ENCODE measurements at regions not wholly inside any gene's neighbourhood (a gene's known extent, or its start where the extent isn't known, plus 50 kb on each side); places are given as distances from the start of the nearest gene placed in this dataset.

DNA sequence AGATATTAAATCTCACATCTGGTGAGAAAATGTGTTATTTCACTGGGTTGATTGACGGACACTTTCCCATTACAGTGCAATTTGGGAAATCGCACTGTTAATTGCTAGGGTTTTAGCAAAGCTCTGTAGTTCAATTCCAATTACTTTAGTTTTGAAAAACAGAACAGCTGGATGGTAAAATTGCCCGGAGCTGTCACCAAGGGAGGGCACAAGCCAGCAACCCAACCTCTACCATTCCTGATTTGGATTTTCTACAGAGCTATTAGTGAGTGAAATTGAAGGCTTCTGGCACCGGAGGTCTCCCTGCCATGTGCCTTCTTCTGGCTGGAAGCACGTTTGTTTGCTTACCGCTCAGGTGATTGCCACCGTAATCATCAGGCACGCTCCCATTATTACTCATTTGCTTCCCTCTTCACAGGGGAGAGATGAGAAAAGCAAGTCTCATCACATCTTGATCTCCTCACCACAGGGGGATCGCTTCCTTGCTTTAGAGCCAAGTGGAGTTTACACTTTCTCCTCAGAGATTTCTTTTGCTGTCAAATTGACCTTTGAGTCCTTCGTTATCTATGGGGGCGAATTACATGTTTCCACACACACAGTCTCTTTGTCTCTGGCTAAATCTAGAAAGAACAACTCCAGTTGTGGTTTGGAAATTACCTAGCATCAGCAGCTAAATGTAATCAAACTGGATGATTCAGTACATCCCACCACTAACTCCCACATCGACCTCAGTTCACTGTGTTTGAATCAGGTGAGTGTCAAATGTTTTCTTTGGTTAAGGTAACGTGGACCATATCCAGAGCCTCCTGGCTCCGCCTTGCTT, 421.7 kb upstream of the GOLIM4 start:
- DNase-seq (ENCODE audit: low spot score) = no peak

DNA sequence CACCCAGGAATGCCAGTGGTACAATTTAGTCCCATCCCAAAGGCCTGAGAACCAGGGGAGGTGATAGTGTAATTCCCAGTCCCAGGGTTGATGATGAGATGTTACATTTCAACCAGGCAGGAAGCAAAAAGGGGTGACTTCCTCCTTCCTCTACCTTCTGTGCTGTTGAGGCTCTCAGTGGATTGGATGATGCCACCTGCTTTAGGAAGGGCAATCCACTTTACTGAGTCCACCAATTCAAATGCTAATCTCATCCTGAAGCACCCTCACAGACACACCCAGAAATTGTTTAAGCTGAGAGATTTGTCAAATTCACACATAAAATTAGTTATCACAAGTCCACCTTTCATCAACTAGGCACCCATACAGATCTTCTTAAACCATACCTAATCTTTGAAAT, 418.5 kb upstream of the GOLIM4 start:
- no peak for DNase-seq (ENCODE audit: low spot score)

DNA sequence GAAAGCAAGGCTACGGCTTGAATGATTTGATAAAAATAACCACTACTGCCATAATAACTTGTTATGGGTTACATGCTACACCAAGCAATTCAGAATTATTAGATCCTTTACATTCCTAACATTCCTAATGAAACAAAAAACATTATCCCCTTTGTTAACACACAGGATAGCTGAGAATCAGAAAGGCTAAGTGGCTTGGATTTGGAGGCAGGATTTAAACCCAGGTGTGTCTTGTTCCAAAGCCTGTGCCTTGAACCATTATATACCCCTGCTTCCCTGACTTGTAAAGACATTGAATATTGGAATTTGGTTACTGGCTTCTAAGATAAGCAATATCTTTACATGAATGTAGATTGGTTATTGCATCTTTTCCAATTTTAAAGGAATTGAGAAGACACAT, 417.1 kb upstream of the GOLIM4 start:
- no peak for DNase-seq (ENCODE audit: low spot score)

DNA sequence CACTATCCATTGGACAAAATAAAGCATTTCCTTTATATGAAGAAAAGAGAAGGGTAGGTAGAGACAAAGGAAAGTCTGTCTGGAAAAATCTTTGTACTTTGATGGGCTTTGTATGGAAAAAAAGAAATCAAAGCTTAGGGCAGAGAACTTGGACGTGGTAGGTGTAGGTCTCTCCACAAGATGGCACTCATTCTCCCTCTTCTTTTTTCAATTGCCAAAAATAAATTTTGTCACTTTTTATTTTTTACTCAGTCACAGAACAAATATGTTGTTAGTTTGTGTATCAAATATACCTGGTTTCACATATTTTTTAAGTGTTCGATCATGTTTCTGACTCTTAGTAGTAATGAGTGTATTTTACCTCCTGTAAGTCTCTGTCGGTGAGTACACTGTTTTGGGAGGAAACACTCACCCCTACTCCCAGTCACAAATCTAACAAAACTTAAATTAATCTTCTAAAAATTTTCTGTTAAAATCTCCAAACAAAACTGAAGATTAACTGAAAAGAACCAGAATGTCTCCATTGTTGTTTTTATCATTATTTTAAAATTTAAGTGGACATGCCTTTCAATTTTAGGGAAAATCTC, 415.8 kb upstream of the GOLIM4 start:
- DNase-seq (ENCODE audit: low spot score) = no peak

DNA sequence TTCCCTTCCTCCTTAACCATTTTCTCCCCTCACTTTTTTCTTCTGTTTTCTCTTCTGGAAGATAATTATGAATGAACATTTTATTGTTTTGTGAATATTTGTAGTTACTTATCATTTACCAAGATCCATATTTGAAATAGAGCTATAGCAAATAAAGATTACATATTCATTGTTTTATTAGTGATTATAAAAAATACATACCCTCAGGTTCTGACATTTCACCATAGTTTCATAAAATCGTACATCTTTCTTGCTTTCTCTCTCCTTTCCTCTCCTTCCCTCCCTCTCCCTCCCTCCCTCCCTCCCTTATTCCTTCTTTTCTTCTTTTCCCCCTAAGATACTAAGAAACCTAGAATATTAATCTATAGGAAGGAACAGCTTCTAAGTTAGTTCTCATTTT, 410.9 kb upstream of the GOLIM4 start:
- no peak for DNase-seq (ENCODE audit: low spot score)

DNA sequence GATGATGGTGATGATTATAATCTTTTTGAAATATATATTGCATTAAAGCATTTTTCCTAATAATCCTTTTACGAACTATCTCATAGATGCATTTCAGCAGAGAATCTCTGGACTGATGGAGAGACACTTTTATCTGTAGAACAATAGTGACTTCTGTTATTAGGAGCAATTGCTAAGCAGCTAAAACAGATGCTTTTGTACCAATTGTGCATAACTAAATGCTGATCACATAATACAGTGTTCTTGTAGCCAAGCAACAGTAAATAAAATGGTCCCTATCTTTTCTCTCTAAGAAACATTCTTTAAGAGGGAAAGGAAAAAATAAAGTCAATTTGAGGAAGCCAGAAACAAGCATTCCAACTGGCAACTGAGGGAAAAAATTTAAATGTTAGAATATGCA, 405.8 kb upstream of the GOLIM4 start:
- DNase-seq (ENCODE audit: low spot score) = no peak

DNA sequence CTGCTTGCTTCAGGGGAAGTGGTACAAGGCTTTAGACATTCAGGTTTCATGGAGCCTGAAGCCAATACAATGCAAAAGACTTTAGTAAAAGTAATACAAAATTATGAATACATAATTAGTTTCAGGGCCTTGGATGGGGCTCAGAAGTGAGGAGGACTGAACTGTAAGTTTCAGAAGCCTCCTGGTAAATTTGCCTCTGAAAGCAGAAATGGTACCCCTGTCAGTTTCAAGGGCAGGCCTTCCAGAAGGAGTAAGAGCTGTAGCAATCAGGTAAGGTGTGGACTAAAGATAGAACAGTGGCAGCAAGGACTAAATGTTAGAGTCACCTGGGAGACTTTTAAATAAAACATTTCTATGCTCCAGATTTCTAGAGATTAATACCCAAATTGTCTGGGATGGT, 402.5 kb upstream of the GOLIM4 start:
- no peak for DNase-seq (ENCODE audit: low spot score)

DNA sequence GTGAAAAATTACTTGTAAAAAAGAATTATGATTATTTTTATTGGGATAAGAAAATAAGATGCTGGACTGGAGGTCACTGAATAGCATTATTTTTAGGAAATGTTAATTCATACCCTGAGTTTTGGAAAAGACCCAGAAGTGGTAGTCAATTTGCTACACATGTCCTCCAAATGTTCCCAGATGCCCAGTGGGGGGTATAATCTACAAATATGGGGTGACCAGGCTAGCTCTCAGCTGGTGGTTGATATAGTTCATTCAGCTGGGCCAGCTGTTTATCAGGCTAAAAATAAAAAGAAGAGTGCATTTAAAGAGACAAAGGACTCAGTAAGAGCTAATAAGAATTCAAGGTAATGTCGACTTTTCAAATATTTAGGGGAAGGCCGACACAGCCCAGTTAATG, 402.0 kb upstream of the GOLIM4 start:
- no peak for DNase-seq (ENCODE audit: low spot score)

DNA sequence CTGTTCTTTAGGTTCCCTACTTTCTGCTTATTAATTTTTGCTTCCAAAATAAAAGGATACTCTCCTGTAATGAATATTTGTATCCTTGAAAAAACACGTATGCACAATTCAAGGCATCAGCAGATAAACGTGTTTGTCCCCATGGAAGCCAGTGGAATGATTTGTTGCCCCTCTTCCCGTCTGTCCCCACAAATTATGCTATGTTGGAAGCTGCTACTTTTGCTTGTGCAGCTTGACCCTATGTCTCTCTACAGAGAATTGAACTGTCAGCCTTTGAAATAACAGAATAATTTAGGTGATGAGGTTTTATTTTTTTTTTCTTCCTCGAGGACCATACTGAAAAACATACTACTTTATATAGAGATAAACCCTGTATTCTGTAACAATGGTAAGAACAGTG, 401.5 kb upstream of the GOLIM4 start:
- no peak for DNase-seq (ENCODE audit: low spot score)

DNA sequence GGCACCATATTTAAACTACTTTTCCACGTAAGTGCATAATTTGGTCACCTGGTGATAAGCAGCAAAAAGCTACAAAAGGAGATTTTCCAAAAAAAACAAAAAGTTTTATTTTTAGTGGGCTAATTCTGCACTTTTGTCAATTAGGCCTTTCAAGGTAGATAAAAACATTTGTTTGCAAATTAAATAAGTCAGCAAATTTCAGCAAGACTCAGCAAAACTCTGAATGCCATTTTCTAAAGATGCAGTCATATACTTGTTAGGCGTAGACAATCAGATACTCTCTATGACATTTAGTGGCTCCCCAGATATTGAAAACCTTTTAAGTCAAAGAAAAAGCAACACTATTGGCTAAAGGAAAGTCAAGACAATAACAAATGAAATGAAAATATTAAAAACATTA, 400.2 kb upstream of the GOLIM4 start:
- DNase-seq (ENCODE audit: low spot score) = no peak

DNA sequence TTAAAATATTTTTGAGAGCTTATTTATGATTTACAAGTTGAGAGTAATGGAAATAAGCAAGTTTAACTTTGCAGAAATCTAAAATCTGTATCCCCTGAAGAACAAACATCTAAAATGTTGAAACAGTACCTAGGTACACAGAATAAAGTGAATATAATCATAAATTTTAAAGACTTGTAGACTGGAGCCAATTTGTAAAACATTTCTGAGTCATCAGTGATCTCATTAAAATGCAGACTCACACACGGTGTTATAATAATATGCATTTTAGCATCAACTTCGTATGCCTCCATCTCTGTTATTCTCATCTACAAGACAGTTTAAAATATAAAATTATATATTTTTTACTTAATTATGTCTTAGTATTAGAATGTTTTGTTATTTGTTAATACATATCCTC, 399.5 kb upstream of the GOLIM4 start:
- DNase-seq (ENCODE audit: low spot score) = no peak

DNA sequence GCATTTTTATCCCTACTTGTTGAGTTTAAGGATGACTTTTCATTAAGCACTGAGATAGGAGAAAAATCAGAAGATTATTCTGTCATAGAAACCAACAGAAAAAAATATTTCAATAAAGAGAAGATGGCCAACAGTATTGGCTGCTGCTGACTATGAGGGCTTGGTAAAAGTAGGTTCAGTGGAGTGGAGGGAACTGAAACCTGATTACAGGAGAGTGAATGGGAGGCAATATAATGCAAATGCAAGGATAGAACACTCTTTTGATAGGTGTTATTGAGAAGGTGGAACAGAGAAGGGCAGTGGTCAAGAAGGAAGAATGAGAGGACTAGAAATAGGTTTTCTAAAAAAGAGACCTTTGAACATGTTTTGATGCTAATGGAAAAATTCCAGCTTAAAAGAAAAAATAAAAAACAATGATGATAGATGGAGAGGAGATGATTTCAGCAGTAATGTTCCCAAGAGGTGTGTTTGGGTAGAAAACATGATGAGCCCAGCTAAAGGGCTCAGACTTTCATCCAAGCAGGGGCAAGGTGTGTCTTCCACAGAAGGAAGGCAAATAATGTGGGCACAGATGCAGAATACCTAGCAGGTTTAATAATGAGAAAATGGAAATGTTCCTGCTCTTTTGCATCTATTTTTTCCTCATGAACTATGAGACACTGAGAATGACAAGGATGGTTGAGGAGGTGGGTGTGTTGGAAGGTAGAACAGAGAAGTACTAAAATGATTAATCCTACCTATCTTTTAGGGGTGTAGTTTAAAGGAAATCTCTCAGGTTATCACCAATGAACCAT, 397.9 kb upstream of the GOLIM4 start:
- DNase-seq (ENCODE audit: low spot score) = no peak

DNA sequence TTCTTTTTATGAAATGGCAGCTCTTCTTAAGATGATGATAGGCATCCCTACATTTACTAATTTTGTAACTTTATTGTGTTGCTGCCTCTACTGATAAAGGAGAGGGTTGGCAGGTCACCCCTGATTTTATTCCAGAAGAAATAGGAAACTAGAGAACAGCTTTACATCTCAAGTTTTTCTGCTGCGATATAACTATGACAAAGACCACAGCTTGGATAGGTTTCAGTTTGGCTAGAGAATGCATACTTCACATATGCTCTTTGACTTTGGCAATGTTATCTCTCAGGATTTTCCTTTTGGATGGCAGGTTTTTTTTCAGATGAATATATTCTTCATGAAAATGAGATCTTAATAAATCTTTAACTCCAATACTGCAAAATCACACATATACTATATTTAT, 395.3 kb upstream of the GOLIM4 start:
- DNase-seq (ENCODE audit: low spot score) = no peak

DNA sequence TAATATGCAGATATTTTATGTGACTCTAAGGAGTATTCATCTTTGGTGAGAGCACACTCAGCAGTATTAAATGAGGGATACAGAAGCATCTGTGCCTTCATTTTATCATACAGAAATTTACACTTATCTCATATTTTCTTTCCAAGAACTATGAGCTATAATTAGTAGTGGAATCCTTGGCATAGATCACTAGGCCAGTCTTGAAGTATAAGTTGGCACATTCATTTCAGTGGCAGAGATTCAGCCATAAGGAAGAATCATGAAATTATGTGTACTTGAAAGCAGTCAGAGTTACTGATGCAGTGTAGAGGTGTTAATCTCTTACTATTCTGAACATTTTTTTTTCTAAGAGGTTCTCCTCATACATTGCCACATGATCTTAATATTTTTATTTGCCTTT, 393.6 kb upstream of the GOLIM4 start:
- DNase-seq (ENCODE audit: low spot score) = no peak

DNA sequence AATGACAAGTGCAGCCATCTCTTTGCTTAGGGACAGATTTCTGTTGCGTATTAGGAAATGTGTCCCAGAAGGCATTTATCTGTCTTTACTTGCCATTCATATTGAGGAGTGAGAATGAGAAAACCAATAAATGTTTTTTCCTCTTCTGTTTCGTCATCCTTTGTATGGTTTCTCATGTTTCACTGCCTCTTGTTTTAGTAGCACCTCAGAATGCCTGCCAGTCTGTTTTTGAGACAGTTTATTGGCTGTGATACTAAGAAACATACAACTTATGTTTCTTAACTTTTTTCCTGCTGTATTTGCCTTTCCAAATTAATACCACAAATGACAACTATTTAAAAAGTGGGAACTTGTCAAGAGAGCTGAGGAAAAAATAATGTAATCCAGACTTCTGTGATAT, 390.2 kb upstream of the GOLIM4 start:
- DNase-seq (ENCODE audit: low spot score) = no peak

DNA sequence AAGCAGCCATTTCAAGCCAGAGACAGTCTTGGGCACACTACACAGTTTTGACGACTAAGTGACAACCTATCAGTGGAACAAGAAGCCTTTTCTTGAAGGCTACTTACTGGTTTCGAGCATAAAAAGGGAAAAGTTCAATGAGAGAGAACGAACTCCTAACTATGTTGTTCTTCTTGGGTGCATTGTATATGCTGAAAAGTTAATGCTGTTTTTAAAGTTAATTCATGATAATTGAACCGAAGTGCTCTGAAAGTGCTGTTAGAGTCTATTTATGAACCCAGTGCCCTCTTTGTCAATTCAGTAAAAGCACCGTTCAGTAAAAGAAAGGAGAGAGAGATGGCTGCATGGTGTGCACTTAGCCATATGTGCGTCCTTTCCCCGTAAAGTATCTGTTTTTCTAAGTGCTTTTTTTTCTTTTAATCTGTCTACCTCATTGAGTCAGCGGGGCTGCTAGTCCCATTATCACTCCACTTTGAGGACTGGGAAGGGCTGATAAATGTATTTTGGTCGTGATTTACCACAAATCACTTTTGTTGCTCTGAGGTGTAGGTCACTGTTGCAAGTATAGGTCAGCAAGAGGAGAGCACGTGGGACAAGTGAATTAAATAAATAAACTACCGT, 380.7 kb upstream of the GOLIM4 start:
- no peak for DNase-seq (ENCODE audit: low spot score)

DNA sequence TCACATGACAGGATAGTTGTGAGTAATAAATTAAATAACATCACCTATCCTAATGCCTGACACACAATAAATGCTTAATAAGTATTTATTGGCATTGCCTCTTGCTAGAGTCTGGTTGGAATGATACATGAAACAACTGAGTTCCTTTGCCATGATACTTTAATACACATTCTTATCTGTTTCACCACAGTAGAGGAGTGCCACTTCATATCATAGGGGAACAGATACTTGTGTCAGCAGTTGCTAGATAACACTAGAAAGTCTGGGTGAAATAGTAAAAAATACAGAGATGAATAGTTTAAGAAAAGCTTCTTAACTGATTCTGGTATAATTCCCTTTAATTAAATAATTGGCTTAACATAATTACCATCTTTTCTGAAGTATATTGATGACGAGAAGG, 380.0 kb upstream of the GOLIM4 start:
- DNase-seq (ENCODE audit: low spot score) = no peak

DNA sequence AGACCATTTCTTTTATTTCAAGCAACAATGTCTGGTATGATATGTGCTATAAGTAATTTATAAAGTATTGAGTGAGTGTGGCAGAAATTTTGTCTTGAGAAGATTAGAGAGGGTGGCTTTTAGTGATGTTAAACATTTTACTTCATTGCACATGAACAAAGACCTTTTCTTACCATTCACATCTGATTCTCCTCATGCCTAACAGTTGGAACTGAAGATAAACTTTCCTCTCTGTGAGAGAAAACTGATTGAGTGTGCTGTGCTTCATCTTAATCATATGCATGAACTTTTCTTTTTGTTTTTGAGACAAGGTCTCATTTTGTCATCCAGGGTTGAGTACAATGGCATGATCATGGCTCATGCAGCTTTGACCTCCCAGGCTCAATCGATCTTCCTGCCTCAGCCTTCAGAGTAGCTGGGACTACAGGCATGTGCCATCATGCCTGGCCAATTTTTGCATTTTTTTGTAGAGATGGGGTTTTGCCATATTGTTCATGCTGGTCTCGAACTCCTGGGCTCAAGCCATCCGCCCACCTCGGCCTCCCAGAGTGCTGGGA, 377.7 kb upstream of the GOLIM4 start:
- no peak for DNase-seq (ENCODE audit: low spot score)

DNA sequence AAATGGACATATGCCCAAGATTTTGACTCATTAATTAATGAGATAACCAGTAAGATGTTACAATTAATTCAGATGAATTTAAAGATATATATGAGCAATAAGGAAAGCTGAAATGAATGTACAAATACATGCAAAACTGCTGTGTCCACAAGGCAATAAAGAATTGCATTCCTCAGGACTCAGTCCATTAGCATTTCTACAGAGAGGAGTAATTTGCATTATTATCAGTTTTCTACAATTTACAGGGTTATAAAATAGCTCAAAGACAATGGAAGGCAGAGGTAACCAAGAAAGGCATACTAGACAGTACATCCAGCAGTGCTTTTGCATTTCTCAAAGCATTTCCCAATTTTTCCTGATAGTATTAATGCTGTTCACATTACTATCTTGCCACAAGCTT, 377.1 kb upstream of the GOLIM4 start:
- DNase-seq (ENCODE audit: low spot score) = no peak

DNA sequence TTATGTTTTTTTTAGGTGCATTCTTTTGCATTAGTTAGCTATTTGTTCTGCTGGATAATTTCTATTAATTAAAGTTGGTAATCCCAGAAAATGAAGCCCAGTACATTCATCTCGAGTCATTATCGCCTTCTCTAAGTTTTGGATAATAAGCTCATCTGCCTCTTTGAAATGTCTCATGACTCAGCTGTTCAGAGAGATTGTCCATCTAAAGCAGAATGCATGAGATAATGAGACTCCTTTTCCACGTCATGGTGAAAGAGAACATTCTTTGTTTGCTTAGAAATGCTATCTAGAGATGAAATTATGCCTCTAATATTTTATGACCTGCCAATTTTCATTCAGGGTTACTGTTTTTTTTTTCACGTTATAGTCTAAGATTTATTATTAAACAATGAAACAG, 374.7 kb upstream of the GOLIM4 start:
- no peak for DNase-seq (ENCODE audit: low spot score)

DNA sequence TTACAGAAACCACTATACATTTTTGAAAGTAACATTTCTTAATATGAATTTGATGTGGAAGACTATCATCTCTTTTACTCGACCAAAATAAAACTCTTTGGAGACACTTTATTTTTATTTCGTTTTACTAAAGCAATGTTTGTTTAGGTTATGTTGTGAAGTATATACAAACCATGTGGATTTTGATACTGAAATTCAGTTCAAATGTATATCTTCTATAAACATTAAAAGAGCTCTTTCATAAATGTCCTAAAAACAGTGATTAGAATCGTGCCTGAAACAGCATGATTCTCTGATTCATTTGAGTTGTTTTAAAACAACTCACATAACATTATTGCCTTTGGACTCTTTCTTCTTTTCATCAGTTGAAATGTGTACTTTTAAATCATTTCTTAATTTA, 373.7 kb upstream of the GOLIM4 start:
- no peak for DNase-seq (ENCODE audit: low spot score)

DNA sequence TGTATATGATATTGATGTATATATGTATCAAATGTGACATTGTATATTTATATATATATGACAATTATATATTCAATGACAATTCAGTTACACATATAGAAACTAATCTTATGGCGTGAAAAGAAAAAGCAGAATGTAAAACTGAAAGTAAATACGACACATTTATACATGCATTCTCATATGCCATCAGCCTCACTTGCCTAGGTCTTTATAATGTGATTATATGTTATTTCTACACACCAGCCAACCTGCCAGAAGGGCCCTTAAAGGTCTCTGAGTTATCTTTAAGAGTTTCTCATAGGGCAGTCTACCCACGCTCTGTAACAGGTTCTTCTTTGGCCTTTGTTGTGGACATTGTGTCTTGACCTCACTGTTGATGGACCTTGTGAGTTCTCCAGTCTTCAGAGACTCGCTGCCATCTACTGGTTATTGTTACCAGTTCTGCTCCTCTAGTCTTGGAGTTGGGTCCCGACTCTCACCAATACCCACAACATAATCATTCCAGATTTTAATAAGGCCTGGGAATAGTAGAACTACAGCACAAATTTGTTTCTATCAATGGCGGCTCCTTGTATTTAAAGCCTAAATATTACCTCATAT, 371.5 kb upstream of the GOLIM4 start:
- no peak for DNase-seq (ENCODE audit: low spot score)
